ENCODE measurements at regions not wholly inside any gene's neighbourhood (a gene's known extent, or its start where the extent isn't known, plus 50 kb on each side); places are given as distances from the start of the nearest gene placed in this dataset.

- no peak for DNase-seq (ENCODE audit: low spot score in 2 of 2, unreplicated experiment in 2 of 2)
- H3K4me3 Mint-ChIP-seq = no peak overlapping the region
- H3K27me3 Mint-ChIP-seq (ENCODE audit: low read depth) = peaks cover 25% of the 10 kb centered on the region
- TF ChIP-seq, protein P1, sequence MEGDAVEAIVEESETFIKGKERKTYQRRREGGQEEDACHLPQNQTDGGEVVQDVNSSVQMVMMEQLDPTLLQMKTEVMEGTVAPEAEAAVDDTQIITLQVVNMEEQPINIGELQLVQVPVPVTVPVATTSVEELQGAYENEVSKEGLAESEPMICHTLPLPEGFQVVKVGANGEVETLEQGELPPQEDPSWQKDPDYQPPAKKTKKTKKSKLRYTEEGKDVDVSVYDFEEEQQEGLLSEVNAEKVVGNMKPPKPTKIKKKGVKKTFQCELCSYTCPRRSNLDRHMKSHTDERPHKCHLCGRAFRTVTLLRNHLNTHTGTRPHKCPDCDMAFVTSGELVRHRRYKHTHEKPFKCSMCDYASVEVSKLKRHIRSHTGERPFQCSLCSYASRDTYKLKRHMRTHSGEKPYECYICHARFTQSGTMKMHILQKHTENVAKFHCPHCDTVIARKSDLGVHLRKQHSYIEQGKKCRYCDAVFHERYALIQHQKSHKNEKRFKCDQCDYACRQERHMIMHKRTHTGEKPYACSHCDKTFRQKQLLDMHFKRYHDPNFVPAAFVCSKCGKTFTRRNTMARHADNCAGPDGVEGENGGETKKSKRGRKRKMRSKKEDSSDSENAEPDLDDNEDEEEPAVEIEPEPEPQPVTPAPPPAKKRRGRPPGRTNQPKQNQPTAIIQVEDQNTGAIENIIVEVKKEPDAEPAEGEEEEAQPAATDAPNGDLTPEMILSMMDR (IDR thresholded peaks at IDR 0.05; ENCODE audit: unreplicated experiment) = no peak
- no peaks in the 10 kb centered on the region for H3K36me3 Mint-ChIP-seq
- no peaks in the 10 kb centered on the region for H3K9me3 Mint-ChIP-seq
- no peak overlapping the region for H3K27ac Mint-ChIP-seq
- H3K4me1 Mint-ChIP-seq = no peaks in the 10 kb centered on the region
These were observed 78.5 kb upstream of the GALNT2 start for GRCh38 chr1:229988534-229988933.

DNA sequence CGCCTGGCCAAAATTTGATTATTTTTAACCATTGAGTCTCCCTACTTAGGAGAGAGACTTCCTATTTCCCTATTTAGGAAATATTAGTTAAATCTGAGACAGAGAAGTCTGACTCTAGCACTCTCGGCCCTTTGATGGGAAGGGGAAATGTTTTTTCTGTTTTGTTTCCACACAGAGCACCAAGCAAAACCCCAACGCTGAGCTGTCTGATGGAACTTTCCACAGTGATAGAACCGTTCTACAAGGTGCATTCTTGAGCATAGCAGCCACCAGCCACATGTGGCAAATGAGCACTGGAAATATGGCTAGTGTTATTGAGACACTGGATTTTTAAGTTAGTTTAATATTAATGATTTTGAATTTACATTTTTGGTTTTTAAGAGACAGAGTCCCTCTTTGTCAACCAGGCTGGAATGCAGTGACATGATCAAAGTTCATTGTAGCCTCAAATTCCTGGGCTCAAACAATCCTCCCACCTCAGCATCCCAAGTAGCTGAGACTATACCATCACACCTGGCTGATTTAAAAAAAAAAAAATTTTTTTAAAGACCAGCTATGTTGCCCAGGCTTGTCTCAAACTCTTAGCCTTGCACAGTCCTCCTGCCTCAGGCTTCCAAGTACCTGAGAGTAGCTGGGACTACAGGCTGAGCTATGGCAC lies 77.3 kb upstream of the GALNT2 start:
- Mint-ChIP-seq H3K9me3 (no peaks in the 10 kb centered on the region), H3K36me3 (no peaks in the 10 kb centered on the region), H3K4me3 (no peak overlapping the region), H3K4me1 (no peaks in the 10 kb centered on the region), H3K27ac (no peak overlapping the region), H3K27me3 (ENCODE audit: low read depth) (peaks cover 26% of the 10 kb centered on the region)
- TF ChIP-seq, protein P1 (IDR thresholded peaks at IDR 0.05; ENCODE audit: unreplicated experiment) = no peak
- DNase-seq (ENCODE audit: low spot score in 2 of 2, unreplicated experiment in 2 of 2) = no peak

DNA sequence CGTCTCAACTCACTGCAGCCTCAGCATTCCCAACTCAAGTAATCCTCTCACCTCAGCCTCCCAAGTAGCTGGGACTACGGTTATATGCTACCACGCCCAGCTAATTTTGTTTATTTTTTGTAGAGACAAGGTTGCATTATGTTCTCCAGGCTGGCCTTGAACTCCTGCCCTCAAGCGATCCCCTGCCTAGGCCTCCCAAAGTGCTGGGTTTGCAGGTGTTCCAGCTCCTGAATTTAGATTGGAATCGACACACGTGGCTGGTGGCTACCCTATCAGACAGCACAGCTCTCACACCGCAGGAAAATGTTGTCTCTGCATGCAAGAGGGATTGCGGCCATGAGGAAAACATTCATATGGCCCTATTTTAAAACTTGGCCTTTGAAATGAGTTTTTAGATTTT lies 76.7 kb upstream of the GALNT2 start:
- no peak overlapping the region for H3K4me3 Mint-ChIP-seq
- DNase-seq (ENCODE audit: low spot score in 2 of 2, unreplicated experiment in 2 of 2) = no peak

GRCh38 chr1:229991104-229991513 lies 75.9 kb upstream of the GALNT2 start:
- Mint-ChIP-seq H3K36me3 (no peaks in the 10 kb centered on the region), H3K27me3 (ENCODE audit: low read depth) (peaks cover 21% of the 10 kb centered on the region), H3K9me3 (no peaks in the 10 kb centered on the region), H3K4me1 (no peaks in the 10 kb centered on the region), H3K27ac (no peak overlapping the region), H3K4me3 (no peak overlapping the region)
- TF ChIP-seq, protein P1 (IDR thresholded peaks at IDR 0.05; ENCODE audit: unreplicated experiment) = no peak
- no peak for DNase-seq (ENCODE audit: low spot score in 2 of 2, unreplicated experiment in 2 of 2)

More for the DNA sequence above, 76.7 kb upstream of the GALNT2 start:
- no peaks in the 10 kb centered on the region for H3K36me3 Mint-ChIP-seq
- no peak overlapping the region for H3K27ac Mint-ChIP-seq
- H3K4me1 Mint-ChIP-seq = no peaks in the 10 kb centered on the region
- no peaks in the 10 kb centered on the region for H3K9me3 Mint-ChIP-seq
- TF ChIP-seq, protein P1 (IDR thresholded peaks at IDR 0.05; ENCODE audit: unreplicated experiment) = no peak
- H3K27me3 Mint-ChIP-seq (ENCODE audit: low read depth) = peaks cover 24% of the 10 kb centered on the region

- no peaks in the 10 kb centered on the region for H3K4me1 Mint-ChIP-seq
- peaks cover 21% of the 10 kb centered on the region for H3K27me3 Mint-ChIP-seq (ENCODE audit: low read depth)
- no peak for DNase-seq (ENCODE audit: low spot score in 2 of 2, unreplicated experiment in 2 of 2)
- no peak overlapping the region for H3K4me3 Mint-ChIP-seq
- no peaks in the 10 kb centered on the region for H3K36me3 Mint-ChIP-seq
- H3K9me3 Mint-ChIP-seq = no peaks in the 10 kb centered on the region
- TF ChIP-seq, protein P1 (IDR thresholded peaks at IDR 0.05; ENCODE audit: unreplicated experiment) = no peak
- H3K27ac Mint-ChIP-seq = no peak overlapping the region
These were observed 75.2 kb upstream of the GALNT2 start for GRCh38 chr1:229991724-229992333.

All from mesothelial cell of epicardium (in vitro differentiated cells).